ENCODE measurements at regions not wholly inside any gene's neighbourhood (a gene's known extent, or its start where the extent isn't known, plus 50 kb on each side); places are given as distances from the start of the nearest gene placed in this dataset.

DNA sequence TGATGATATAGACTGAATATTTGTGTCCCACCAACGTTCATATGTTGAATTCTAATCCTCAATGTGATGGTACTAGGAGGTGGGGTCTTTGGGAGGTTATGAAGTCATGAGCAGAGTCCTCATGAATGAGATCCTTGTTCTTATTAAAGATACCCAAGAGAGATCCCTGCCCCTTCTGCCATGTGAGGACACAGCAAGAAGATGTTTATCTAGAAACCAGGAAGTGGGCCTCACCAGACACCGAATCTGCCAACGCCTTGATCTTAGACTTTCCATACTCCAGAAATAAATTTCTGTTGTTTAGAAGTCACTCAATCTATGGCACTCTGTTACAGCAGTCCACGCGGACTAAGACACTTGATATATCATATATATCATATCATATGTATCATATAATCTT is 67.7 kb upstream of the GCM1 start:
- no peak for TF ChIP-seq FOS (IDR thresholded peaks at IDR 0.05; ENCODE audit: borderline replicate concordance, insufficient read depth, low read length)
- no peak for TF ChIP-seq GATA2 (IDR thresholded peaks at IDR 0.05; ENCODE audit: insufficient read depth, insufficient read length, low read depth, low read length)
- TF ChIP-seq, protein P1, sequence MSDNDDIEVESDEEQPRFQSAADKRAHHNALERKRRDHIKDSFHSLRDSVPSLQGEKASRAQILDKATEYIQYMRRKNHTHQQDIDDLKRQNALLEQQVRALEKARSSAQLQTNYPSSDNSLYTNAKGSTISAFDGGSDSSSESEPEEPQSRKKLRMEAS (IDR thresholded peaks at IDR 0.05; ENCODE audit: insufficient read depth, insufficient read length) = no peak
- TF ChIP-seq POLR2AphosphoS5 (IDR thresholded peaks at IDR 0.05; ENCODE audit: insufficient read depth, low read depth, low read length) = no peak
- no peak for TF ChIP-seq POLR2A (IDR thresholded peaks at IDR 0.05; ENCODE audit: low read depth, low read length)
- TF ChIP-seq, protein P2, sequence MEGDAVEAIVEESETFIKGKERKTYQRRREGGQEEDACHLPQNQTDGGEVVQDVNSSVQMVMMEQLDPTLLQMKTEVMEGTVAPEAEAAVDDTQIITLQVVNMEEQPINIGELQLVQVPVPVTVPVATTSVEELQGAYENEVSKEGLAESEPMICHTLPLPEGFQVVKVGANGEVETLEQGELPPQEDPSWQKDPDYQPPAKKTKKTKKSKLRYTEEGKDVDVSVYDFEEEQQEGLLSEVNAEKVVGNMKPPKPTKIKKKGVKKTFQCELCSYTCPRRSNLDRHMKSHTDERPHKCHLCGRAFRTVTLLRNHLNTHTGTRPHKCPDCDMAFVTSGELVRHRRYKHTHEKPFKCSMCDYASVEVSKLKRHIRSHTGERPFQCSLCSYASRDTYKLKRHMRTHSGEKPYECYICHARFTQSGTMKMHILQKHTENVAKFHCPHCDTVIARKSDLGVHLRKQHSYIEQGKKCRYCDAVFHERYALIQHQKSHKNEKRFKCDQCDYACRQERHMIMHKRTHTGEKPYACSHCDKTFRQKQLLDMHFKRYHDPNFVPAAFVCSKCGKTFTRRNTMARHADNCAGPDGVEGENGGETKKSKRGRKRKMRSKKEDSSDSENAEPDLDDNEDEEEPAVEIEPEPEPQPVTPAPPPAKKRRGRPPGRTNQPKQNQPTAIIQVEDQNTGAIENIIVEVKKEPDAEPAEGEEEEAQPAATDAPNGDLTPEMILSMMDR (IDR thresholded peaks at IDR 0.05; ENCODE audit: extremely low read depth in 1 of 2, insufficient read depth in 1 of 2, low read depth in 1 of 2, low read length in 2 of 2) = no peak
- no peak for TF ChIP-seq MYC (IDR thresholded peaks at IDR 0.05; ENCODE audit: low read depth, low read length)
- no peak for TF ChIP-seq EZH2 (IDR thresholded peaks at IDR 0.05; ENCODE audit: borderline replicate concordance, low read depth, low read length, severe bottlenecking)
- TF ChIP-seq JUN (IDR thresholded peaks at IDR 0.05; ENCODE audit: borderline replicate concordance, insufficient read depth, insufficient read length, low read depth) = no peak
- no peaks in the 10 kb centered on the region for H3K9me1 ChIP-seq (replicated peaks; ENCODE audit: control insufficient read depth, extremely low read depth, insufficient read depth, low read length)
- no peak overlapping the region for H2AFZ ChIP-seq (ENCODE audit: low read depth, low read length)
- H3K4me1 ChIP-seq (ENCODE audit: control insufficient read depth, extremely low read depth, insufficient read depth, low read length) = no peaks in the 10 kb centered on the region
- no peak overlapping the region for H3K27ac ChIP-seq (ENCODE audit: insufficient read depth, low read depth, low read length)
- BruUV-seq (replicated peaks) = no TSS peak
- H3K9ac ChIP-seq (replicated peaks; ENCODE audit: extremely low read depth, insufficient read depth, low read length) = no peak overlapping the region
- H3K79me2 ChIP-seq (ENCODE audit: control insufficient read depth, insufficient read depth, low read length) = no peaks in the 10 kb centered on the region
- H4K20me1 ChIP-seq (replicated peaks; ENCODE audit: control insufficient read depth, extremely low read depth, insufficient read depth, low read length) = no peaks in the 10 kb centered on the region
- H3K27me3 ChIP-seq (ENCODE audit: control insufficient read depth in 2 of 2, insufficient read depth in 2 of 2, low read length in 2 of 2) = no peaks in the 10 kb centered on the region
- no peak overlapping the region for H3K4me3 ChIP-seq (replicated peaks in 1 of 3; ENCODE audit: insufficient read depth in 1 of 3, low read depth in 1 of 3, low read length in 3 of 3)
- ChIA-PET POLR2A (no interaction called here), CTCF (no interaction called here)
- H3K4me2 ChIP-seq (ENCODE audit: insufficient read depth, low read length) = no peak overlapping the region
- H3K36me3 ChIP-seq (ENCODE audit: control insufficient read depth in 2 of 2, extremely low read depth in 1 of 2, insufficient read depth in 2 of 2, low read length in 2 of 2) = no peaks in the 10 kb centered on the region
- FAIRE-seq (no peak), DNase-seq (ENCODE audit: low read depth, low spot score) (no peak)
- intact Hi-C loops (cut with micrococcal nuclease) (no loop called here), dilution Hi-C loops (cut with MboI; ENCODE audit: extremely low pct_ligation_motif_present, low sequenced_read_pairs) (no loop called here)
- no peaks in the 10 kb centered on the region for H3K9me3 ChIP-seq (replicated peaks; ENCODE audit: control insufficient read depth, insufficient read depth, low read length)

All from endothelial cell of umbilical vein (primary cell).